Endothelial cell of umbilical vein (primary cell): ENCODE measurements at regions not wholly inside any gene's neighbourhood (a gene's known extent, or its start where the extent isn't known, plus 50 kb on each side); places are given as distances from the start of the nearest gene placed in this dataset.

Experiments
- BruUV-seq: library from RNA; stranded (reverse); fragments of 400-500 nt; replicated peaks from 2 replicates; lab custom pipeline; 2021; lab: Mats Ljungman, UMichigan
- CTCF ChIA-PET: fragments of 300-600, 350-600 bp; sonication (Branson Sonifier 250); formaldehyde crosslinking; loops from one replicate; lab custom pipeline; 2021; ENCODE audit warnings: antibody characterized with exemption, inconsistent platforms; lab: Charles Lee
- POLR2A ChIA-PET: fragments of 300-600, 350-600 bp; sonication (Branson Sonifier 250); formaldehyde crosslinking; loops from one replicate; lab custom pipeline; 2021; ENCODE audit warnings: antibody characterized with exemption, inconsistent platforms; lab: Charles Lee
- DNase-seq: peaks from one replicate; pipeline ENCODE4 v3.0.0-alpha.2; 2011; ENCODE audit warnings: low read depth, low spot score
- FAIRE-seq: peaks from 2 replicates; lab custom pipeline; 2011; peaks lifted over from hg19 to GRCh38; lab: Jason Lieb, UNC
- H2AFZ ChIP-seq: 2 replicates; pipeline ENCODE4 v1.6.0; 2012; ENCODE audit warnings: low read depth, low read length, control low read depth, inconsistent platforms
- H3K27ac ChIP-seq: 2 replicates; pipeline ENCODE4 v1.5.1; 2011; ENCODE audit warnings: low read depth, mild to moderate bottlenecking, control low read depth, low read length, moderate library complexity; ENCODE audit not compliant: insufficient read depth
- H3K27me3 ChIP-seq, 2 experiments: 2 replicates each; pipeline versions ENCODE4 v1.6.0 to v1.6.1; 2011; ENCODE audit warnings: low read length in 2 of 2, mixed read lengths in 1 of 2; ENCODE audit not compliant: control insufficient read depth in 2 of 2, insufficient read depth in 2 of 2
- H3K36me3 ChIP-seq, 2 experiments: 2 replicates in 1 of 2; 3 replicates in 1 of 2; pipeline ENCODE4 v1.5.1; 2011; ENCODE audit warnings: low read length in 2 of 2, mild to moderate bottlenecking in 1 of 2, moderate library complexity in 1 of 2; ENCODE audit not compliant: control insufficient read depth in 2 of 2, insufficient read depth in 2 of 2; ENCODE audit errors: extremely low read depth in 1 of 2
- H3K4me1 ChIP-seq: 3 replicates; pipeline ENCODE4 v1.5.1; 2011; ENCODE audit warnings: mild to moderate bottlenecking, low read length; ENCODE audit not compliant: control insufficient read depth, insufficient read depth; ENCODE audit errors: extremely low read depth
- H3K4me2 ChIP-seq: 2 replicates; pipeline ENCODE4 v1.6.1; 2011; ENCODE audit warnings: low read length, control low read depth, mixed read lengths; ENCODE audit not compliant: insufficient read depth
- H3K4me3 ChIP-seq, 3 experiments: fragments of 200-600 bp in 1 of 3; sonication (generic), shearing (Covaris generic) in 1 of 3; replicated peaks in 1 of 3; 2 replicates each; pipeline ENCODE4 v1.5.1; 2011 to 2016; ENCODE audit warnings: control low read depth in 3 of 3, low read length in 3 of 3, mild to moderate bottlenecking in 2 of 3, inconsistent platforms in 1 of 3, low read depth in 1 of 3, moderate library complexity in 1 of 3; ENCODE audit not compliant: insufficient read depth in 1 of 3
- H3K79me2 ChIP-seq: 2 replicates; pipeline ENCODE4 v1.6.0; 2012; ENCODE audit warnings: low read length, inconsistent platforms; ENCODE audit not compliant: control insufficient read depth, insufficient read depth
- H3K9ac ChIP-seq: replicated peaks from 2 replicates; pipeline ENCODE3; 2011; ENCODE audit warnings: low read length, control low read depth; ENCODE audit not compliant: insufficient read depth; ENCODE audit errors: extremely low read depth
- H3K9me1 ChIP-seq: replicated peaks from 3 replicates; pipeline ENCODE4 v1.6.0; 2011; ENCODE audit warnings: mild to moderate bottlenecking, low read length; ENCODE audit not compliant: control insufficient read depth, insufficient read depth; ENCODE audit errors: extremely low read depth
- H3K9me3 ChIP-seq: replicated peaks from 2 replicates; pipeline ENCODE4 v1.5.1; 2012; ENCODE audit warnings: low read length, inconsistent platforms; ENCODE audit not compliant: control insufficient read depth, insufficient read depth
- H4K20me1 ChIP-seq: replicated peaks from 2 replicates; pipeline ENCODE3; 2011; ENCODE audit warnings: mild to moderate bottlenecking, low read length; ENCODE audit not compliant: control insufficient read depth, insufficient read depth; ENCODE audit errors: extremely low read depth
- EZH2 ChIP-seq: IDR thresholded peaks from 2 replicates; pipeline ENCODE4 v1.6.1; 2012; ENCODE audit warnings: borderline replicate concordance, low read depth, mild to moderate bottlenecking, moderate library complexity, low read length, inconsistent platforms; ENCODE audit not compliant: severe bottlenecking
- FOS ChIP-seq: IDR thresholded peaks from 2 replicates; pipeline ENCODE4 v1.6.1; 2011; ENCODE audit warnings: mild to moderate bottlenecking, low read length, moderate library complexity, borderline replicate concordance; ENCODE audit not compliant: insufficient read depth
- GATA2 ChIP-seq: IDR thresholded peaks from 2 replicates; pipeline ENCODE4 v1.7.0; 2011; ENCODE audit warnings: low read depth, mild to moderate bottlenecking, moderate library complexity, mixed read lengths, low read length; ENCODE audit not compliant: insufficient read length, insufficient read depth
- JUN ChIP-seq: IDR thresholded peaks from 2 replicates; pipeline ENCODE4 v1.6.1; 2011; ENCODE audit warnings: borderline replicate concordance, low read depth; ENCODE audit not compliant: insufficient read length, insufficient read depth
- MAX ChIP-seq: IDR thresholded peaks from 2 replicates; pipeline ENCODE4 v1.6.1; 2011; ENCODE audit not compliant: insufficient read depth, insufficient read length
- MYC ChIP-seq: IDR thresholded peaks from one replicate; pipeline ENCODE4 v1.6.1; 2011; ENCODE audit warnings: mild to moderate bottlenecking, low read depth, low read length
- POLR2A ChIP-seq: IDR thresholded peaks from 2 replicates; pipeline ENCODE4 v1.6.1; 2012; ENCODE audit warnings: low read depth, mild to moderate bottlenecking, control low read depth, low read length
- POLR2AphosphoS5 ChIP-seq: IDR thresholded peaks from 2 replicates; pipeline ENCODE4 v1.6.1; 2012; ENCODE audit warnings: low read depth, mild to moderate bottlenecking, control low read depth, low read length, moderate library complexity; ENCODE audit not compliant: insufficient read depth
- dilution Hi-C: fragments of 300-500 bp; cut with MboI; formaldehyde crosslinking; loops from one replicate; pipeline ENCODE4 v1.15.0; 2019; ENCODE audit warnings: low sequenced_read_pairs; ENCODE audit not compliant: extremely low pct_ligation_motif_present
- intact Hi-C: fragments of 100-400 bp; cut with micrococcal nuclease; formaldehyde crosslinking; loops from one replicate; pipeline ENCODE4 v1.10.0; 2022
- TF ChIP-seq, protein P1 (sequence below), 2 donors: IDR thresholded peaks; 1 replicate in 1 of 2; 2 replicates in 1 of 2; pipeline ENCODE4 v1.5.1; 2011; ENCODE audit warnings: low read length in 2 of 2, mild to moderate bottlenecking in 2 of 2, moderate library complexity in 2 of 2, control low read depth in 1 of 2, inconsistent platforms in 1 of 2, low read depth in 1 of 2; ENCODE audit not compliant: insufficient read depth in 1 of 2; ENCODE audit errors: extremely low read depth in 1 of 2

DNA sequence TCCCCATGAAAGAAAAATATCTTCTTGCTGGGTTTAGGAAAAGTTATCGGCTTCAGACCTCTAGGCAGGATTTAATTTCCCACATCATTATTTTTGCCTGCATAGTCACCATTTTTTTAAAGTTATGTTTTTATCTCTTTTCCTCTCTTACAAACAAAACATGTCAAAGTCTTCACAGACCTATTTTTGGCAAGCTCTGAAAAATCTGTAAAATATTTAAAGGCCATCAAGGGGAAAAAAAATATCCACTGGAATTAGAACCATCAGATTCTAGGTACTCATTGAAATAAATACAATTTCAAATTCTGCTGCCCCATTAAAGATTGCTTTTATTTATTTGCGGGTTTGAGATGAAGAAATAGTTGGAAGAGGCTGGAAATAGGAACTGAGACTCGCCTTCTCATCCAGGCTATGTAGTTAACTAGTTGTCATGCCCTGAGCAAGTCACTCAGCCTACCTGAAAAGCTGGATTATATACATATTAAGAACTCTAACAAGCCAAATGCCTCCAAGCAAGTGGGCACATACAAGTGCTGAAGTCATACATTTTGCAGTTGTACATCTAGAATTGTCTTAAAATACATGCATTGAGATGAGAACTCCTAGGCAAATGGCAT lies 101.7 kb upstream of the SASH1 start:
- Histone ChIP-seq H3K4me3 (no peak overlapping the region), H3K27ac (no peak overlapping the region), H3K4me2 (no peak overlapping the region), H2AFZ (no peak overlapping the region), H3K9ac (no peak overlapping the region), H3K79me2 (no peaks in the 10 kb centered on the region), H3K27me3 (no peaks in the 10 kb centered on the region), H3K36me3 (no peaks in the 10 kb centered on the region), H3K4me1 (peaks cover under 1% of the 10 kb centered on the region), H3K9me1 (no peaks in the 10 kb centered on the region), H4K20me1 (no peaks in the 10 kb centered on the region), H3K9me3 (no peaks in the 10 kb centered on the region)
- ChIA-PET POLR2A (no interaction called here), CTCF (interaction anchor here (1.5 kb wide), 1 partner anchor 10 kb away, joined by 5 read pairs; no protein-coding TSS in a partner anchor)
- TF ChIP-seq, protein P1, sequence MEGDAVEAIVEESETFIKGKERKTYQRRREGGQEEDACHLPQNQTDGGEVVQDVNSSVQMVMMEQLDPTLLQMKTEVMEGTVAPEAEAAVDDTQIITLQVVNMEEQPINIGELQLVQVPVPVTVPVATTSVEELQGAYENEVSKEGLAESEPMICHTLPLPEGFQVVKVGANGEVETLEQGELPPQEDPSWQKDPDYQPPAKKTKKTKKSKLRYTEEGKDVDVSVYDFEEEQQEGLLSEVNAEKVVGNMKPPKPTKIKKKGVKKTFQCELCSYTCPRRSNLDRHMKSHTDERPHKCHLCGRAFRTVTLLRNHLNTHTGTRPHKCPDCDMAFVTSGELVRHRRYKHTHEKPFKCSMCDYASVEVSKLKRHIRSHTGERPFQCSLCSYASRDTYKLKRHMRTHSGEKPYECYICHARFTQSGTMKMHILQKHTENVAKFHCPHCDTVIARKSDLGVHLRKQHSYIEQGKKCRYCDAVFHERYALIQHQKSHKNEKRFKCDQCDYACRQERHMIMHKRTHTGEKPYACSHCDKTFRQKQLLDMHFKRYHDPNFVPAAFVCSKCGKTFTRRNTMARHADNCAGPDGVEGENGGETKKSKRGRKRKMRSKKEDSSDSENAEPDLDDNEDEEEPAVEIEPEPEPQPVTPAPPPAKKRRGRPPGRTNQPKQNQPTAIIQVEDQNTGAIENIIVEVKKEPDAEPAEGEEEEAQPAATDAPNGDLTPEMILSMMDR (IDR thresholded peaks at IDR 0.05; ENCODE audit: extremely low read depth in 1 of 2, insufficient read depth in 1 of 2, low read depth in 1 of 2, low read length in 2 of 2): no peak
- TF ChIP-seq MAX (no peak), FOS (no peak), POLR2AphosphoS5 (no peak), MYC (no peak), EZH2 (no peak), JUN (no peak), GATA2 (no peak), POLR2A (no peak)
- intact Hi-C loops: no loop called here
- dilution Hi-C loops: no loop called here
- DNase-seq: no peak
- no TSS peak for BruUV-seq
- FAIRE-seq: no peak
